ENCODE measurements at regions not wholly inside any gene's neighbourhood (a gene's known extent, or its start where the extent isn't known, plus 50 kb on each side); places are given as distances from the start of the nearest gene placed in this dataset.

DNA sequence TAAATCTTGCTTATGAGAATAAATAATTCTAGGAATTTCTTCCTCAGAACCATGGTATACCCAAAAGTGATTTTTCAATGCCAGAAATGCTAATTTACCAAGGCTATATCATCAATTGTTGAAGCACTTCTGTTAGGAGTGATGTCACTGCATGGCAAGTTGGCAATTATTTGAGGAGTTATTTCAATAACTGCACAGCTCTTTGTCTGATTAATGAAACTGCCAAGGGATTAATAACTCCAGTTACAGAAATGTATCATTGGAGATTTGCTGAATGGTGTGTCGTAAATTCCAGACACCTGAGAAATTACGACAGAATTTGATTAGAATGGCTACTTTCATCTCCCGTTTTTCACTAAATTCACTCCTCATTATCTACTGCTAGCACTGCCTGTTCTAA is 182.6 kb upstream of the TYRP1 start:
- Histone ChIP-seq H3K9me3 (no peaks in the 10 kb centered on the region), H3K4me1 (no peaks in the 10 kb centered on the region), H3K27ac (no peak overlapping the region), H3K4me3 (no peak overlapping the region), H3K27me3 (no peaks in the 10 kb centered on the region), H3K36me3 (no peaks in the 10 kb centered on the region)
- TF ChIP-seq EP300 (IDR thresholded peaks at IDR 0.05; ENCODE audit: low read depth) (no peak), POLR2AphosphoS5 (IDR thresholded peaks at IDR 0.05) (no peak), POLR2A (IDR thresholded peaks at IDR 0.05) (no peak)
- TF ChIP-seq, protein P1, sequence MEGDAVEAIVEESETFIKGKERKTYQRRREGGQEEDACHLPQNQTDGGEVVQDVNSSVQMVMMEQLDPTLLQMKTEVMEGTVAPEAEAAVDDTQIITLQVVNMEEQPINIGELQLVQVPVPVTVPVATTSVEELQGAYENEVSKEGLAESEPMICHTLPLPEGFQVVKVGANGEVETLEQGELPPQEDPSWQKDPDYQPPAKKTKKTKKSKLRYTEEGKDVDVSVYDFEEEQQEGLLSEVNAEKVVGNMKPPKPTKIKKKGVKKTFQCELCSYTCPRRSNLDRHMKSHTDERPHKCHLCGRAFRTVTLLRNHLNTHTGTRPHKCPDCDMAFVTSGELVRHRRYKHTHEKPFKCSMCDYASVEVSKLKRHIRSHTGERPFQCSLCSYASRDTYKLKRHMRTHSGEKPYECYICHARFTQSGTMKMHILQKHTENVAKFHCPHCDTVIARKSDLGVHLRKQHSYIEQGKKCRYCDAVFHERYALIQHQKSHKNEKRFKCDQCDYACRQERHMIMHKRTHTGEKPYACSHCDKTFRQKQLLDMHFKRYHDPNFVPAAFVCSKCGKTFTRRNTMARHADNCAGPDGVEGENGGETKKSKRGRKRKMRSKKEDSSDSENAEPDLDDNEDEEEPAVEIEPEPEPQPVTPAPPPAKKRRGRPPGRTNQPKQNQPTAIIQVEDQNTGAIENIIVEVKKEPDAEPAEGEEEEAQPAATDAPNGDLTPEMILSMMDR (IDR thresholded peaks at IDR 0.05) = no peak
- WGBS, 2 donors (ENCODE audit: low coverage in 1 of 2) = 43 to 52% methylated on average over 3 of the region's 3 CpGs
- intact Hi-C loops (cut with DNase I; ENCODE audit: low total_unique reads) (loop anchor here (5.0 kb wide), 1 partner anchor 192 kb away; no protein-coding TSS in a partner anchor), in situ Hi-C loops (cut with MboI; ENCODE audit: low pct_ligation_motif_present in 1 of 4, low pct_unique_long_range_greater_than_20kb in 1 of 4, low sequenced_read_pairs in 3 of 4) (no loop called here)
- no peak for DNase-seq

DNA sequence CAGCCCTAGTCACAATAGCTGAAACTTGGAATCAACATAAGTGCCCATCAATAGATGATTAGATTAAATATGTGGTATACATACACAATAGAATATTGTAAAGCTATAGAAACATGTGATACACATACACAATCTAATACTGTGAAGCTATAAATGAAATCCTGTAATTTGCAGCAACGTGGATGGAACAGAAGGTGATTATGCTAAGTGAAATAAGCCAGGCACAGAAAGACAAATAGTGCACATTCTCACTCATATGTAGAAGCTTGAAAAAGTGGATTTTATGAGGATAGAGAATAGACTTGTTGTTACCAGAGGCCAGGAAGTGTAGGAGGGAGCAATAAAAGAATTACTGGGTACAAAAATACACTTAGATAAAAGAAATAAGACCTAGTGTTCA is 181.5 kb upstream of the TYRP1 start:
- no peak overlapping the region for H3K27ac ChIP-seq
- 0 to 5% methylated on average over 1 of the region's 1 CpG for WGBS, 2 donors (ENCODE audit: low coverage in 1 of 2)
- H3K36me3 ChIP-seq = no peaks in the 10 kb centered on the region
- intact Hi-C loops (cut with DNase I; ENCODE audit: low total_unique reads) = loop anchor here (5.0 kb wide), 1 partner anchor 191 kb away; no protein-coding TSS in a partner anchor
- TF ChIP-seq, protein P1 (IDR thresholded peaks at IDR 0.05) = no peak
- TF ChIP-seq POLR2A (IDR thresholded peaks at IDR 0.05) (no peak), EP300 (IDR thresholded peaks at IDR 0.05; ENCODE audit: low read depth) (no peak), POLR2AphosphoS5 (IDR thresholded peaks at IDR 0.05) (no peak)
- no peaks in the 10 kb centered on the region for H3K9me3 ChIP-seq
- no peak overlapping the region for H3K4me3 ChIP-seq
- H3K27me3 ChIP-seq = no peaks in the 10 kb centered on the region
- no peak for DNase-seq
- no peaks in the 10 kb centered on the region for H3K4me1 ChIP-seq
- in situ Hi-C loops (cut with MboI; ENCODE audit: low pct_ligation_motif_present in 1 of 4, low pct_unique_long_range_greater_than_20kb in 1 of 4, low sequenced_read_pairs in 3 of 4) = no loop called here

DNA sequence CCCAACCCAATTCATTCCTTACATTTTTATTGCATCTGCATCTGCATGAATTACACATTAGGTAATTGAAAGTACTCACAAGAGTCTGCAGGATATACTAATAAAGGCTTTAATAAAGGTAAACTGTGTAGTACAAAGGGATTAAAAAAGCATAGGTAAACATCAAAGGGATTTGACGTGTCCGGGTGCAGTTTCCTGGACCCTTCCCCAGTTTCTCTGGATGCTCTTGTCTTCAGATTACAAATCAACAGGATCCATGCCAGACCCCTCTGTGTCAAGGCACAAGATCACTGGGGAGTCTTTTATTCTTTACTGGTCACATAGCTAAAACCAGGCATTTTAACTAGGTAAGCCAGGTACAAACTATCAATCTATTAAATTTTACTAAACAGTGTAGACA is 177.2 kb upstream of the TYRP1 start:
- Histone ChIP-seq H3K27ac (no peak overlapping the region), H3K4me1 (no peaks in the 10 kb centered on the region), H3K4me3 (no peak overlapping the region), H3K9me3 (no peaks in the 10 kb centered on the region), H3K27me3 (no peaks in the 10 kb centered on the region), H3K36me3 (no peaks in the 10 kb centered on the region)
- DNase-seq = no peak
- 40 to 58% methylated on average over 1 to 2 of the region's 2 CpGs for WGBS, 2 donors (ENCODE audit: low coverage in 1 of 2)
- in situ Hi-C loops (cut with MboI; ENCODE audit: low pct_ligation_motif_present in 1 of 4, low pct_unique_long_range_greater_than_20kb in 1 of 4, low sequenced_read_pairs in 3 of 4) = no loop called here
- intact Hi-C loops (cut with DNase I; ENCODE audit: low total_unique reads) = no loop called here
- no peak for TF ChIP-seq POLR2A (IDR thresholded peaks at IDR 0.05)
- TF ChIP-seq, protein P1 (IDR thresholded peaks at IDR 0.05) = no peak
- no peak for TF ChIP-seq EP300 (IDR thresholded peaks at IDR 0.05; ENCODE audit: low read depth)
- no peak for TF ChIP-seq POLR2AphosphoS5 (IDR thresholded peaks at IDR 0.05)

DNA sequence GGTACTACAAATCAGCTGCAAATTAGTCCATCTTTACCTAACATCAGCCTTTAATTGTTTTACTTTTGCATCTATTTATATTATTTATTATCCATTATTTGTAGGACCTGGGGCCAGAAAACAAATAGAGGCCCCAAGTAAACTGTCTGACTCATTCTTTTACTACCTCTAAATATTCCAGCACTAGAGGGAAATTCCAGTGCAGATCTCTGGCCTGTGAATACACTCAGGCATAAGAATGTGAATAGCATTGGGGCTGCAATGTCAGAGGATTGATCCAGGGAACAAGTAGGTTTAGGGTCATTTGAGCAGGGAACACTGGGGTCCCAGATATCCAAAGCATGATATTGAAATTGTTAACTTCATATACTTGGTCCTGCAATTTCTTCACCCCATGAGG is 176.6 kb upstream of the TYRP1 start:
- intact Hi-C loops (cut with DNase I; ENCODE audit: low total_unique reads) (no loop called here), in situ Hi-C loops (cut with MboI; ENCODE audit: low pct_ligation_motif_present in 1 of 4, low pct_unique_long_range_greater_than_20kb in 1 of 4, low sequenced_read_pairs in 3 of 4) (no loop called here)
- Histone ChIP-seq H3K4me1 (no peaks in the 10 kb centered on the region), H3K27me3 (no peaks in the 10 kb centered on the region), H3K36me3 (no peaks in the 10 kb centered on the region), H3K27ac (no peak overlapping the region), H3K4me3 (no peak overlapping the region), H3K9me3 (no peaks in the 10 kb centered on the region)
- TF ChIP-seq, protein P1 (IDR thresholded peaks at IDR 0.05) = no peak
- TF ChIP-seq POLR2AphosphoS5 (IDR thresholded peaks at IDR 0.05) (no peak), EP300 (IDR thresholded peaks at IDR 0.05; ENCODE audit: low read depth) (no peak), POLR2A (IDR thresholded peaks at IDR 0.05) (no peak)
- DNase-seq = no peak

Measured in transverse colon (tissue), 4 donors.